ENCODE measurements at regions not wholly inside any gene's neighbourhood (a gene's known extent, or its start where the extent isn't known, plus 50 kb on each side); places are given as distances from the start of the nearest gene placed in this dataset.

DNA sequence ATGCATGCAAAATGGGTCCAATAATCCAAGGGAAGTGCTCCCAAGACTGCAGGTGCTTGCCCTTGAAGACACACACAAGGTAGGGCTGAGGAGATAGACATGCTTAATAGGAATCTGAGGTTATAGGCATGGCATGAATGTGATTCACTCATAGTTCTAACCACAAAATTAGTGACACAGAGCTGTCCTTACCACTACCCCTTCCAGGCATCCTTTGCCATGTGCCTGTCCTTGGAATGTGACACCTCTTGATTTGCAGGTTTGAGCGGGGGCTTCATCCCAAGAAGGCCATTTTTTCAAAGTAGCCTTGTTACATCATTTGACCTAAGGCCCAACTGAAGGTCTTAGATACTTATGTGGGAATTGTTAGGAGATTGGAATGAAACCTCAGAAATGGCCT is 112.5 kb downstream of the CCNG2 start:
- no peak for TF ChIP-seq CTCF (IDR thresholded peaks at IDR 0.05)
- TF ChIP-seq POLR2A (IDR thresholded peaks at IDR 0.05) = no peak

Data from vagina (tissue), 2 donors.